ENCODE measurements at regions not wholly inside any gene's neighbourhood (a gene's known extent, or its start where the extent isn't known, plus 50 kb on each side); places are given as distances from the start of the nearest gene placed in this dataset.
"Not testable (repeated sequence)": the region's sequence is repeated elsewhere in the genome, so short reads cannot be mapped to it uniquely, and the experiment has no call there.

- DNase-seq (no peak), ATAC-seq (no peak)
- Histone ChIP-seq H3K27me3 (no peaks in the 10 kb centered on the region), H3K4me3 (no peak overlapping the region), H3K9me3 (peaks cover 0 to 17% (median 2%) of the 10 kb centered on the region in 11 donors), H3K27ac (no peak overlapping the region), H3K36me3 (no peaks in the 10 kb centered on the region), H3K4me1 (no peaks in the 10 kb centered on the region)
- WGBS, 2 donors, result 89 to 94% methylated on average over 3 of the region's 3 CpGs
- no peak for TF ChIP-seq CTCF (IDR thresholded peaks at IDR 0.05)
- intact Hi-C loops (cut with DNase I), result loop anchor here in 1 of 10 donors (5.0 kb wide), 1 partner anchor 45 kb away; no protein-coding TSS in a partner anchor
Measured at GRCh38 chr12:33547084-33547483, 107.5 kb upstream of the SYT10 start.

- intact Hi-C loops (cut with DNase I); H3K9me3 ChIP-seq; H3K36me3 ChIP-seq; H3K4me1 ChIP-seq; H3K27ac ChIP-seq; ATAC-seq; H3K4me3 ChIP-seq; DNase-seq; H3K27me3 ChIP-seq: not testable (repeated sequence)
Measured at GRCh38 chr12:33550214-33550613, 110.6 kb upstream of the SYT10 start.

GRCh38 chr12:33551006-33551405 lies 111.4 kb upstream of the SYT10 start:
- Histone ChIP-seq H3K9me3 (peaks cover 0 to 5% (median 0%) of the 10 kb centered on the region in 11 donors), H3K4me1 (no peaks in the 10 kb centered on the region), H3K36me3 (no peaks in the 10 kb centered on the region), H3K4me3 (no peak overlapping the region), H3K27ac (no peak overlapping the region), H3K27me3 (no peaks in the 10 kb centered on the region)
- ATAC-seq (no peak), DNase-seq (no peak)
- intact Hi-C loops (cut with DNase I), result no loop called here
- TF ChIP-seq CTCF (IDR thresholded peaks at IDR 0.05), result no peak

- TF ChIP-seq CTCF (IDR thresholded peaks at IDR 0.05), result no peak
- Histone ChIP-seq H3K36me3 (no peaks in the 10 kb centered on the region), H3K4me1 (no peaks in the 10 kb centered on the region), H3K4me3 (no peak overlapping the region), H3K27ac (no peak overlapping the region), H3K9me3 (peaks cover 0 to 5% (median 0%) of the 10 kb centered on the region in 11 donors), H3K27me3 (no peaks in the 10 kb centered on the region)
- intact Hi-C loops (cut with DNase I), result no loop called here
- DNase-seq (no peak), ATAC-seq (no peak)
Measured at GRCh38 chr12:33555128-33555527, 115.5 kb upstream of the SYT10 start.

- WGBS, 2 donors, result 74 to 76% methylated on average over 4 of the region's 4 CpGs
- intact Hi-C loops (cut with DNase I), result no loop called here
Measured at GRCh38 chr12:33560653-33561208, 121.1 kb upstream of the SYT10 start.

More at GRCh38 chr12:33560653-33561208, 121.1 kb upstream of the SYT10 start:
- TF ChIP-seq CTCF (IDR thresholded peaks at IDR 0.05), result no peak
- Histone ChIP-seq H3K36me3 (no peaks in the 10 kb centered on the region), H3K27me3 (no peaks in the 10 kb centered on the region), H3K4me1 (no peaks in the 10 kb centered on the region), H3K4me3 (no peak overlapping the region), H3K9me3 (peaks cover 0 to 25% (median 0%) of the 10 kb centered on the region in 11 donors), H3K27ac (no peak overlapping the region)
- no peak for ATAC-seq
- no peak for DNase-seq

Measured in heart right ventricle (tissue), 16 donors.